HG03442 (cell line): ENCODE measurements at regions not wholly inside any gene's neighbourhood (a gene's known extent, or its start where the extent isn't known, plus 50 kb on each side); places are given as distances from the start of the nearest gene placed in this dataset.
"Not testable (repeated sequence)": the region's sequence is repeated elsewhere in the genome, so short reads cannot be mapped to it uniquely, and the experiment has no call there.

ENCODE experiments used
- ATAC-seq: cut with Tn5 transposase; IDR thresholded peaks from one replicate; pipeline ENCODE4 v1.9.1; 2021; ENCODE audit warnings: mild to moderate bottlenecking, moderate library complexity; ENCODE audit not compliant: unreplicated experiment

DNA sequence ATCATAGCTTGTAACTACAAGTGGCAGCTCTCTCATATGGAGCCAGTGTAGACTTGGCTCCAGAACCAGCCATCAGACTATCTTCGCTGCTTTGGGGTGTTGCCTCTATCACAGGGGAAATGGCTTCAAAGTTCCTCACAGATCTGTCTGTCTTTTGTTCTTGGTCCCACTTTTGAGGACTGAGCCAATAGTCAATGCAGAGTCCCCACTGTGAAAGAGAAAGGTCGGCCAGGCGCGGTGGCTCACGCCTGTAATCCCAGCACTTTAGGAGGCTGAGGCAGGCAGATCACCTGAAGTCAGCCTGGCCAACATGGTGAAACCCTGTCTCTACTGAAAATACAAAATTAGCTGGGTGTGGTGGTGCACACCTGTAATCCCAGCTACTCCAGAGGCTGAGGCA is 86.9 kb upstream of the FZD7 start:
- not testable (repeated sequence) for ATAC-seq

DNA sequence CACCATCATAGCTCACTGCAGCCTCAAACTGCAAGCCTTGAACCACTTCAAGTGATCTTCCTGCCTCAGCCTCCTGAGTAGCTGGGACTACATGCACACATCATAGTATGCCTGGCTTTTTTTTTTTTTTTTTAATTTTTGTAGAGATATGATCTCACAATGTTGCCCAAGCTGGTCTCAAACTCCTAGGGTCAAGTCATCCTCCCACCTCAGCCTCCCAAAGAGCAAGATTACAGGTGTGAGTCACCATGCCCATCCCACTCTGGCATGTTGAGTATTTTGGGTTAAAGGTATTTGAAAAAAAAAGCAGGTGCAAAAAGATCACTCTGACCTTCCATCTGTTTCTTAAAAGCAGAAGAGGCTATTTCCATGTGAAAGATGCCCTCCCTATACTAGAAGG is 86.4 kb upstream of the FZD7 start:
- no peak for ATAC-seq

DNA sequence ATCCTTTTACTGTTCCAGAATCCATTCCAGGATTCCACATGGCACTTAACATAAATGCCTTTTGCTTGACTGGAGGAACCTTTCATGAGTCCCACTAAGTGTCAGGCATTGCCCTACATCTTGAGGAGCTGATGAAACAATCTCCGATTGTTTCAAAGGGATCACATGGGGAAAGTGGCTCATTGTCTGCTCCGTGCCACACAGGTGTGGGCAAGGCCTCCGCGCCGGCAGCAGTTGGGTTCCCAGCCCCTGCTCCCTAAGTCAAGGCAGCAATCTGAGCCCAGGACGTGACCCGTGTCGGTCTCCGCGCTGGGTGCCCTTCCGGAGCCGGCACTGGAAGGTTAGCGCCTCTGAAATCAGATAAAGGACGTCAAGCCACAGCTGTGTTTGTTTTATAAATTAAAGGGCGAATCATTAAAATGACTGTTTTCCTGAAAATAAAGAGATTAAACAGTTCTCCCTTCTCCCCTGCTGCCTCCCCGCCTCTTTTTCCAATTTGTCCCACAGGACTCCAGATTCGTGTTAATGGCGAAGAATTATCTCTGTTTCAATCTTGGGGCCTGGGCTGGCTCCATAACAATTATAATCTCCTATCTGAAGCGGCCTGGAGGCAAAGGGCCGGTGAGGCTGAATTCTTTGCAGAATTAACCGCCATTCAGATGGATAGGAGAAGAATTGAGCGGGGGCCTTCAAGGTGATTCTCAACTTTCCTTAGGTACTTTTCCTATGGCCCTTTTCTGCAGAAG is 84.3 kb upstream of the FZD7 start:
- no peak for ATAC-seq

DNA sequence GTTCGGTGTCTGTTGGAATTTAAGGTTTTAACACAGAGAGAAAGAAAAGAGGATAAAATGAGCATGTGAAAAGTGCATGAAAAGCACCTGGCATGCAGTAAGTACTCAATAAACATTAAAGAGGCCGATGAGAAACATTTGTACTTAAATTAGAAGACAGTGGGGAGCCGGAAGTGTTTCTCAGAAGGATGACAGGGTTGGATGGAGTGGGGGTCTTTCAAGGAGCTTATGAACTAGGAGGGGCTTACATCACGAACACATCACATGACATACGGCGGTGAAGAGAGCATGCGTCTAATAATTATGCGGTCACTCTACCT is 83.8 kb upstream of the FZD7 start:
- no peak for ATAC-seq

DNA sequence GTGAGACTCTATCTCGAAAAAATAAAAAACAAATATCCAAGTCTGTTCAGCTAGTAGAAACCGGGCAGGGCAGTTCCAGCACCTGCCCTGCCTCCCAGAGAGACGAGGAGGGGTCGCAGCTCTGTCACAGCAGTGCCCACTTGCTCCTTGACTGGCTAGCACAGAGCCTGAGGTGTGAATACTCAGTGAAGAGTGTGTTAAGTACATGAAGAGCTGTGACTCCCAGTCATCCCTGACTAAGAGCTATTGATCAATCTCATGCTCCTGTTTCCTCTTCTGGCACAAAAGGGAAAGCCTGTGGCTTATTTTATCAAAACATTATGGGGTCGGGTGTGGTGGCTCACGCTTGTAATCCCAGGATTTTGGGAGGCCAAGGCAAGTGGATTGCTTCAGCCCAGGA is 83.0 kb upstream of the FZD7 start:
- no peak for ATAC-seq

DNA sequence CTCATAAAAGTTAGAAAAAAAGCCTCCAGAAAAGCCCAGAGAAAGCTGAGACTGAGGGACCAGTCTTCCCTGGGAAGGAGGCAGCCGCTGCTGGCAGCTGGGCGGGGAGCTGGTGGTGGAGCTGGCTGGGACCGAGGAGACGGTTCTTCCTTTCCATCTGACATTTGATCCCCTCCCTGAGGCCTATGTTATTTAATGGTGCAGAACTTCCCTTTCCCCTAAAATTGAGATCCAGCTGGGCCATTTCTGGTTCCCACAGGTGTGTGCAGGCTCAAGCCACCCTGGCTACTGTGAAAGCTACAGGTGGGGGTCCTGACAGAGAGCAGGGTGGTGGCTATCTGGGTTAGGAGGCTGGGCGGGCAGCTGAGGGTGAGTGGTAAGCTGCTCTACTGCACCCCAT is 81.5 kb upstream of the FZD7 start:
- no peak for ATAC-seq

DNA sequence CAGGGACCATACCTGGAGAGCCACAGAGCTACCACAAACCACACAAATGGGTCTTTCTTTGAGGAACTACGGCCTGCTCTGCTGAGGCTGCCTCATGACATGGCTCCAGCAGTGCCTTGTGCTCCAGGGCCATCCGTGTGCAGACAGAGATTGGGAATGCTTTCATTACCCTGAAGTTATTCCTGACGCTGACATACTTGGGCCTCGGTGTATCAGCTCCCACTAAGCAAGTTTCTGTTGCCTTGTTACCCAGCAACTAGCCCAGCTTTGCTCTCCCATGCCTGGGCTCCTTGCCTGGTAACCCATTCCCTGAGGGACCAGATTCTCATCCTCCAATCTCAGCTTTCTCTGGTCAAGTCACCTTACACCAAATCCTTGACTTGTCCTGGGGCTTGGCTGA is 80.3 kb upstream of the FZD7 start:
- ATAC-seq = no peak

DNA sequence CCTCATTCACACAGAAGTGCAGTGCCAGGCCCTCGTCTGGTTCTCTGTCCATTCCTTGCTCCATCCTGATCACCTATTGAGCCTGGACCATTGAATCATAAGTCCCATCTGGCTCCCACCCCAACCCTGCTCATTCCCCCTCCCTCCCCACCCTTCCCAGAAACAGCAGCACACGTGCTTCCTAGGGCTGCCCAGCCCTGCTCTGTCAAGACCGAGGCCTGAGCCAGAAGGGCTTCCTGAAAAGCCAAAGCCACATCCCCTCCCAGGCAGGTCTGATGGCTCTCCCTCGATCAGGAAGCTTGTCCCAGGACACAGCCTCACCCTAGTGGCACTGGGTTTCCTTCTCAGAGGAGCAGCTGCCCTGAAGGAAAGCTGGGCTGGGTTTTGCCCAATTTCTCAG is 79.8 kb upstream of the FZD7 start:
- no peak for ATAC-seq

DNA sequence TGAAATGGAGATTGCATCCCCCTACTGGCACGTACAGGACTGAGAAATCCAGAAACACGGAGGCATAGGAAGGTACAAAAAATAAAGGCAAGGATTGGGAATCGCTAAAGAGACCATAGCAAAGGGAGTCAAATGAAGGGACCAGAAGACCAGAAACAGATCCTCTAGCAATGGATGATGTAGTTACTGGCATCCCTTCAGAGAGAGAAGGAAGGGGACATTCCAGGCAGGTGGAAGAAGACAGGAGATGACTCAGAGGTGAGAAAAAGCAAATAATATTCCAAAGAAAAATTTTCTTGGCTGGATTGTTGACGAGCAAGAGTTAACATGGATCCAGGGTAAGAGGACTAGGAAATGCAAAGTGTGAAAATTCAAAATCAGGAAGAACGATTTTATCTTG is 78.4 kb upstream of the FZD7 start:
- no peak for ATAC-seq

DNA sequence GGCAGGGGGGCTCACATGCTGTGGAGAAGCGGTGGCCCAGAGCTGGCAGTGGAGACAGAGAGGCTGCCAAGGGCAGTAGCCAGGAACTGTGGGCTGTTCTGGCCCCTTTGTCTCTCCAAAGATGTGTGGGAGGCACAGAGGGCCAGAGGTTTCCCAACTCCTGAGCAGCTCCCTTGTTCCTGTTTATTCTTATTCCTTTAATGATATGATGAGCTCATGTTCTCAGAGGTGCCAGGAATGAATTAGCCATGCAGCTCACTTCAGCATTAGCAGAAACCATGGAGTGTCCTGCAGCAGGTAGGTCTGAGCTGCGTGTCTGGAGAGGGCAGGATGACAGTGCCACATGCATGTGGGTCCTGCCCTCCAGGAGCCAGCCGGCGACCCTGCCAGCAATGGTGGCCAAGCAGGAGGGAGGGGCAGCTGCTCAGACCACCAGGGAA is 77.9 kb upstream of the FZD7 start:
- ATAC-seq = no peak

DNA sequence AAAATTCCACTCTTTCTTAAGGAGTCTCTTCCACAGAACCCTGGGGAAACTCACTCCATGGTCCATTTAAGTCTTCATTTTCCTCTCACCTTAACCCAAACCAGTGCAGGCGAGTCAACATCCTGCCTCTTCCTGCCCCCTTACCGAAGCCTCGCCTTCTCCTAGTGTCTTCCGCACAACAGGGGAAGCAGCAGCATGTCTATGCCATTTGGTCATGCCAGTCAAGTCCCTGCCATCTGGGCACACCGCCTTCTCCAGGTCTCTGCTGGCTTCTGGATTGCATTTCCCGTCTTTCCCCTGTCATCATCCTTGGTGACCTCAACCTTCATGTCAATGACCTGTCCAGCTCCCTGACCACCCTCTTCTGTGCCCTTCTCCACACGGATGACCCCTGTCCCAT is 77.3 kb upstream of the FZD7 start:
- ATAC-seq = no peak

DNA sequence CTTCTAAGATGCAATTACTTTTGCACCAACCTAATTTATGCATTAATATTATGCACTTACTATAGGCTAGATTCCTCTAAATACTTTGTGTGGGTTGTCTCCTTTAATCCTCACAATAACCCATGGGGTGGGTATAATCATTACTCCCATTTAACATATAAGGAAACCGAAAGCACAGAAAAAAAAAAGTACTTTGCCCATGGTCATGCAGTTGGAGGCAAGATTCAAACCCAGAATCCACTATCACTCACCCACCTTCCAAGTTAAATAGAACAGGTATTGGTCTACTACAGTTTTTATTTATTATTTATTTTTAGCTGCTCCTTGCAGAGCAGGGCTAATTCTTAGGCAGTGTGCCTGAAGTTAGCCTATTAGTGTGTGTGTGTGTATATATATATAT is 76.6 kb upstream of the FZD7 start:
- ATAC-seq = no peak

DNA sequence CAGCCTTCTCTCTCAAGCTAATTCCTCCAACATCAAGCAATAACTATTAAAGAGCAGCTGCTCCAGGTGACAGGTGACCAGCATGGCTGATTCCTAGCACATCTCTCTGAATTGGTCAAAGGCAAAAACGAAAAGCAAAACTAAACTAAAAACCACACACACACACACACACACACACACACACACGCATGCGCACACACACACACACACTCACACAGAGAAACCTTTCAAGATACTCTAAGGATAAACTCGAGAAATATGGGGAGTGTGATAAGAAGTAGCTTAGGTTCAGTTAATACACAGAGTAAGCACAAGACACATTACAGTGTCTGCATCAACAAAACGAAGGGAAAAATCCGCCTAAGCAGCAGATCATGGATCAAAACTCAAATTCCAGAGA is 74.5 kb upstream of the FZD7 start:
- no peak for ATAC-seq

DNA sequence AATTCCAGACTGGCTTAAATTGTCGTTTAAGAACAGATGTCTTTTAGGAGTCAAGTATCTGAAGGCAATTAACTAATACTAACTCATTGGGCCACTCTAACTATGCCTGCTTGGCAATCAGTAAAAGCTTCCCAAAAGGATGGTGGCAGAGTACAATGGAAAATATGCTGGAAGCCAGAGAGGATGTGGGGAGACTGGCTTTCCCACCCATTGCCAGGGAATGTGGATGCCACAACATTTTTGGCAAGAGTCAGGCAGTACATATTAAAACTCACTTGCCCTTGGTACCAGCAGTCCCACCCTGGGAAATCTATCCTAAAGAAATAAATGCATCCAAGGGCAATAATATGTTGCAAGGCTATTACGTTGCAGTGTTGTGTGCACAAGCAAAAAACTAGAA is 74.0 kb upstream of the FZD7 start:
- ATAC-seq = no peak

DNA sequence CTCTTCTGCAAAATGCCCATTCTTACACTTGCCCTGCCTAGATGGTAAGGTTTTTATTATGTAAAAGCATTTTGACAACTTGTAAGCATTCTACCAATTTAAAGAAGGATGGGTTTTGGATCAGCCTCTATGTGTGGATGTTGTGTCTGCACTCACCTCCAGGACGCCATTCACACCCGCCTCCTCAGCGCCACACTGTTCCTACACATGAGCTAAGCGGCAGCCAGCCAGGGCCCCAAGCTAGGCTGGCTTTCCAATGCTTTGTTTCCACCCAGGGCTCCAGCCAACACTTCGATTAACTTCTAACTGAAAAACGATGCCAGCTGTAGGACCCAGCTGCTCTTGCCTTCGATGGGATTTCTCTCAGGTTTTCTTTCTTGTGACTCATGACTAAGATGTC is 73.3 kb upstream of the FZD7 start:
- no peak for ATAC-seq

DNA sequence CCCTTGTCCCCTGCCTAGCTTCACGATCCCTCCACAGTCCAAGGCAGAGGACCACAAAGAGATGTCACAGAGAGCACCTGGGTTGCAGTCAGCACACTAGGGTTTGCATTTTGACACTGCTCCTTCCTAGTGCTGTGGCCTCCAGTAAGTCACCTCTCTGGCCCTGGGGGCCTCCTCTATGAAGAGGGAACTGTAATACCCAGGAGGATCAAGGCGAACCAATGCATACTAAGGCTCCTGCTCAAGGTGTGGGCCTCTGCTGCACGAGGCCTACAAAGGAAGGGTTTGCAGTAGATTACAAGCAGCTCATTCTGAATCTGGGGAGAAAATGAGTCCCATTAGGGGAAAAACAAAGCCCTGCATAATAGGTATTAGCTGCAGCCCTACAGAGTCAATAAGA is 72.3 kb upstream of the FZD7 start:
- no peak for ATAC-seq

DNA sequence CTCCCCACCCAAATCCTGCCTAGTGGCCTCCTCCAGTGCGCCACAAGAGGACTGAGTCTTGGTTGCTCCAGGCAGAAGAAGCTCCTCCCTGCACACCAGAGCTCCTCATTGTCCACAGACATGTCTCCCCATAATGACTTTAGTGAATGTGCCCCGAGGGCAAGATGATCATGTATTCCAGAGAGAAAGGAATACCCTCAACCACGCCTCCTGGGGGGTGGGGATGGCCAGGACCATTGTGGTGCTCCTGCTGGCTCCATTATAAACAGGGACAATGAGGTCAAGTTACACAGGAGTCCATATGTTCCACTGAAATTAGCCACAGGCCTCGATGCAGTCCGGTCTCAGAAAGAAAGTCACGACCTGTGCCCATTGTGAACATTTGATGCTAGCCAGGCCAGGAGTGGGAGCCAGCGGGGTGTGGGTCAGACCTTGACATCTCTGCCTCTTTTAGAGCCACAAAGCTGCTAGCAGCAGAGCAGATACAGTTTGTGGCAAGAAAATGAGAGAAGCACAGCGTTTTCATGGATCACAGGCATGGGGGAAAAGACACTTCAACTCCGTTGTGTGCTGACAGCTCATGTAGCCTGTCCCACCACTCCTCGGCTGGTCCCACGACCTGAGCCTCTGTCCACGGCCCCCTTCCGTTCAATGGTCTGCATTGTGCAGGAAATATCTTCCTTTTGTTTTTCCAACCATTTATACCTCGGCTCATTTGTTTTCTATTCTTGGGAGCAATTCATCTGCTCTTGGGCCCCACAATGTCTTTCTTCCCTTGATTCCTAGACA is 70.7 kb upstream of the FZD7 start:
- ATAC-seq = no peak

DNA sequence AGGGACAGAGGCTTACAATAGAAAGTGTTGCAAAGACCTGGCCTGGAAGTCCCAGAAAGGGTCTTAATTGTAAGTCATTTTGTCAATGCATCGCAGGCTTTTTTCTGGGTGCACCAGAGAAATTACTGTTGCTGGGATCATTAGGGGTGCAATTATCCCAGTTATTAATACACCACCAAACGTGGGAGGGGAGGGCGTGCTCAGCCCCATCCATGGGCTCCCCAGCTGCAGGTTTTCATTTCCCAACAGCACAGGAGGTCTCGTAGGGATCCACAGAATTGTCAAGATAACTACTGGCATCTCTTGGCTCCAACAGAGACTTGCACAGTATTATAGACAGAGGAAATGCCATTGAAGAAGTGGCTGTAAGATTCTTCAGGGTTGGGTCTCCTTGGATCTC is 69.6 kb upstream of the FZD7 start:
- no peak for ATAC-seq

DNA sequence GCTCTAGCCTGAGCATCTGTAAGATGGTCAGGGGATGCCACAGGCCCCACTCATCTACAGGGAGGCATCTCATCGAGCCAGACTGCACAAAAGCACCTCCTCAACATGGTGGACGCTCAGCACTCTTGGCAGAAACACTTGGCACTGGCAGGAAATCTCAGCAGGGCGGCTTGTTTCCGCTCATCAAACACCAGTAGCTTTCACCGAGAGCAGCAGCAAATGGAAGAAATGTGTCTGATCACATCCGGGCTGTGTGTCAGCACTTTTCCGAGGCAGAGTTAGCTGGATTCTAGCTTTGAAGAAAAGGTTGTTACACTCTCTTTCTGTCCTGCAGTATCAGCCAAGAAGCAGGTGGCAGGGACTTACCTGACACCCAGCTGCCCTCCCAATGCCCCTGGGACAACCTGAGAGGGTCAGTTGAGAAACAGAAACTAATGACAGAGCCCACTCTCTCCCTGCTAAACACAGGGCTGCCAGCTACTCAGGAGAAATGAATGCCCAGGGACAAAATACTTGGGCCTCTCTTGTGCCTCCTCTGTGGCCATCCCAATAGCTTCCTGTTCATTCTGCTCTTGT is 68.9 kb upstream of the FZD7 start:
- no peak for ATAC-seq

DNA sequence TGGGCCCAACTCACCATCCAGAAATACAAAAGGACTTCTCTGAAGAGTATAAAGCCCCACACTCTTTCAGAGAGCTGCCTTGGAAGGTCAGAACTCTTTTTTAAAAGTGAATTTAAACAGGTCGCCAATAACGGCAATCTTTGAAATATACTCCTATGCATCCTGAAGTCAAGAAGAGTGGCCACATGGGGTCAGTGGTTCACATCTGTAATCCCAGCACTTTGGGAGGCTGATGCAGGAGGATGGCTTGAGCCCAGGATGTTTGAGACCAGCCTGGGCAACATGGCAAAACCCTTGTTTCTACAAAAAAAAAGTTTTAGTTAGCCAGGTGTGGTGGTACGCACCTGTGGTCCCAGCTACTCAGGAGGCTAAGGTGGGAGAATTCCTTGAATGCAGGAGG is 68.1 kb upstream of the FZD7 start:
- ATAC-seq = no peak

DNA sequence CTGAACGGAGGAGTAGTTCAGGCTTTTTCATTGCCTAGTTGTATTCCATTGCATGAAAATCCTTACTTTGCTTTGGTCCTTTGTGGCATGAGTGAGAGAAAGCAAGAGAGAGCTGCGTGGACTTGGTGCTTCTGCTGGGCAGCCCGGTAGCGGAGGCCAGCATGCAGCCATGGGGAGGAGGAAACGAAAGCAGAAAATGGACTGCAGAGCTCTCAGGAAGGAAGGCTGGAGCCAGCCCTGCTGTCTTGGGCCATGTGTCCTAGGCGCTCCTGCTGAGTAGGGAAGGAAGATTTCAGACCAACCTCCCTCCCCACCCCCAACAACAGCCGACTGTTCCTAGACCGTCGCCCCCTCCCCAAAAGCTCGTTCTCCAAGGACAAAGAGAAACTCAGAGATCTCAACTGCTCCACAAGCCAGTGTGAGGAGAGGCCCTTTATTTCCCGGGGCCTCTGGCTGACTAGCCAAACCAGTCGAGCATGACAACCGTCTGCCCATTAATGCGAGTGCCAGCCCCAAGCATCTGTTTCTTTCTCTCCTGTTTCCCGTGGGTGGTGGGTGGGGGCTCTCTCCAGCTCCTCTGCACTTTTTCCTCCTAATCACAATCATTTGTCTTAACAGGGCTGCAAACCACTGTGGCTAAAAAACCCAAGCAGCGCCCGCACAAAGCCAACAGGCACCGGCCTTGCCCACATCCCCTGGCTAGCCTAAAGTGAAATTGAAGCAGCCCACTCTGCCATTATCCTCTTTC is 66.8 kb upstream of the FZD7 start:
- no peak for ATAC-seq

DNA sequence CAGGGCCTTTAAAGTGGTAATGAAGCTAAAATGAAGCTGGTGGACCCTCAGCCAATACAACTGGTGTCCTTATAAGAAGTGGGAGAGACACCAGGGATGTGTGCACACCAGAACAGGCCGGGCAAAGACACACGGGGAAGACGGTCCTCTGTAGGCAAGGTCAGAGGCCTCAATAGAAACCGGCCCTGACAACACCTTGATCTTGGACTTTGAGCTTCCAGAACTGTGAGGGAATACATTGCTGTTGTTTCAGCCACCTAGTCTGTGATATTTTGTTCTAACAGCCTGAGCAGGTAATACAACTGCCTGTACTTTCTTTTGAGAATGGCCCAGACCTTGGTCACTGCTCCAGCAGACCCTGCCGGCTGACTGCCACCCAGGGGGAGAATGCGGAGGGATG is 65.6 kb upstream of the FZD7 start:
- ATAC-seq = no peak
